ENCODE measurements at regions not wholly inside any gene's neighbourhood (a gene's known extent, or its start where the extent isn't known, plus 50 kb on each side); places are given as distances from the start of the nearest gene placed in this dataset.

DNA sequence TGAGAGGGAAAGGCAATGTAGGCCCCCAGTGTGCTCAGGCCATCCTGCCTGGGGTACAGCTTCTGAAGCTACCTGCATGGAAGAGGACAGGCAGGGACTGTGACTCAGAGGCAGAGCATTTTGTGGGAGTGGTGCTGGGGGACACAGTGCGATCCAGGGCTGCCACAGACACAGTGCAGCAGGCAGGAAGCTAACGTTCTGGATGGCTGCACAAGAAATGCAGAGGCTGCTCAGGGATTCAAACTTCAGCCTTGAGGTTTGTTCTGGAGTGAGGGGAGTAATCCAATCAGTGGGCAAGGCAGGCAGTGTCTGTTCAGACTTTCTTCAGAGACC, 648.0 kb upstream of the IGFBP3 start:
- TF ChIP-seq, protein P1, sequence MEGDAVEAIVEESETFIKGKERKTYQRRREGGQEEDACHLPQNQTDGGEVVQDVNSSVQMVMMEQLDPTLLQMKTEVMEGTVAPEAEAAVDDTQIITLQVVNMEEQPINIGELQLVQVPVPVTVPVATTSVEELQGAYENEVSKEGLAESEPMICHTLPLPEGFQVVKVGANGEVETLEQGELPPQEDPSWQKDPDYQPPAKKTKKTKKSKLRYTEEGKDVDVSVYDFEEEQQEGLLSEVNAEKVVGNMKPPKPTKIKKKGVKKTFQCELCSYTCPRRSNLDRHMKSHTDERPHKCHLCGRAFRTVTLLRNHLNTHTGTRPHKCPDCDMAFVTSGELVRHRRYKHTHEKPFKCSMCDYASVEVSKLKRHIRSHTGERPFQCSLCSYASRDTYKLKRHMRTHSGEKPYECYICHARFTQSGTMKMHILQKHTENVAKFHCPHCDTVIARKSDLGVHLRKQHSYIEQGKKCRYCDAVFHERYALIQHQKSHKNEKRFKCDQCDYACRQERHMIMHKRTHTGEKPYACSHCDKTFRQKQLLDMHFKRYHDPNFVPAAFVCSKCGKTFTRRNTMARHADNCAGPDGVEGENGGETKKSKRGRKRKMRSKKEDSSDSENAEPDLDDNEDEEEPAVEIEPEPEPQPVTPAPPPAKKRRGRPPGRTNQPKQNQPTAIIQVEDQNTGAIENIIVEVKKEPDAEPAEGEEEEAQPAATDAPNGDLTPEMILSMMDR (IDR thresholded peaks at IDR 0.05; ENCODE audit: insufficient read depth, low read depth, low read length) = no peak
- TF ChIP-seq EZH2 (IDR thresholded peaks at IDR 0.05; ENCODE audit: insufficient read depth, low read length) = no peak
